Stimulated activated CD8-positive, alpha-beta memory T cell treated with anti-CD3 and anti-CD28 coated beads, Interleukin-2, amount 100 ng/mL, for 48 hours (primary cell): ENCODE measurements at regions not wholly inside any gene's neighbourhood (a gene's known extent, or its start where the extent isn't known, plus 50 kb on each side); places are given as distances from the start of the nearest gene placed in this dataset.
"Not testable (repeated sequence)": the region's sequence is repeated elsewhere in the genome, so short reads cannot be mapped to it uniquely, and the experiment has no call there.

Experiments
- DNase-seq, 2 donors: peaks; one replicate each; pipeline ENCODE4 v3.0.0-alpha.2; 2020; ENCODE audit warnings: low read depth in 2 of 2

DNA sequence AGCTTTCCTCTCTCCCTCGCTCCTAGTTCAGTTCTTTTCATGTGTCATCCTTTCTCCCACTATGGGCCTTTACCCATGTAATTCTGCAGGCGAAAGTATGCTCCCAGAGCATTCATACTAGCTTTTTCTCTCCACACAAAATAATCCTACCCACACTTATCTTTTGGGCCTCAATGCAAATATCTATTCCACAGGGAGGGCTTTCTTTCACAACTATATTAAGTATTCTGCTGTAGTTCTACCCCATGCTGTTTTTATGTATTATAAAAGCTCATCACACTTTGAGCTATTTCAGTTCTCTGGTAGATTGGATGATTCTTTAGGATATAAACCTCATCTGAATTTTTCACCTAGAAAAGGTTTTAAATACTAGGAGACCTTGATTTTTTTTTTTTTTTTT, 774.6 kb upstream of the CRIM1 start:
- DNase-seq: no peak

DNA sequence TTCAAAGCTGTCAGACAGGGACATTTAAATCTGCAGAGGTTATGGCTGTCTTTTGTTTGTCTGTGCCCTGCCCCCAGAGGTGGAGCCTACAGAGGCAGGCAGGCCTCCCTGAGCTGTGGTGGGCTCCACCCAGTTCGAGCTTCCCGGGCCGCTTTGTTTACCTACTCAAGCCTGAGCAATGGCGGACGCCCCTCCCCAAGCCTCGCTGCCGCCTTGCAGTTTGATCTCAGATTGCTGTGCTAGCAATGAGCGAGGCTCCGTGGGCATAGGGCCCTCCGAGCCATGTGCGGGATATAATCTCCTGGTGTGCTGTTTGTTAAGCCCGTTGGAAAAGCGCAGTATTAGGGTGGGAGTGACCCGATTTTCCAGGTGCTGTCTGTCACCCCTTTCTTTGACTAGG, 787.0 kb upstream of the CRIM1 start:
- DNase-seq: not testable (repeated sequence)

DNA sequence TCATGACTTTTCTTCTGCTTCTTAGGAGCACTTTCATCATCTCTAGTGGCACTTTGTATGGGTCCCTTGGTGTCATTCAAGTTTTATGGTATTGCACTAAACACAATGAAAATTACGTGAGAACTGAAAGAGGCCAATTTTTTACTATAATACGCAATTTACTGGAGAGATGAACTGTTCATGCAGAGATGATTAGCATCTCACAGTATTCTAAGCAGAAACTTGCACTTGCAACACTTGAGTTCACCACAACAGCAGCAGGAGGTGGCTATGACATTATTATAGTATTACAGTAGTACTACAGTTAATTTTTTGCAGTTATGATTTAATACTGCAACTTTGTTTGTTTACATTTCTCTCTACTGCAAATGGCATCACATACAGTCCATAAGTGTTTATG, 793.1 kb upstream of the CRIM1 start:
- no peak for DNase-seq

DNA sequence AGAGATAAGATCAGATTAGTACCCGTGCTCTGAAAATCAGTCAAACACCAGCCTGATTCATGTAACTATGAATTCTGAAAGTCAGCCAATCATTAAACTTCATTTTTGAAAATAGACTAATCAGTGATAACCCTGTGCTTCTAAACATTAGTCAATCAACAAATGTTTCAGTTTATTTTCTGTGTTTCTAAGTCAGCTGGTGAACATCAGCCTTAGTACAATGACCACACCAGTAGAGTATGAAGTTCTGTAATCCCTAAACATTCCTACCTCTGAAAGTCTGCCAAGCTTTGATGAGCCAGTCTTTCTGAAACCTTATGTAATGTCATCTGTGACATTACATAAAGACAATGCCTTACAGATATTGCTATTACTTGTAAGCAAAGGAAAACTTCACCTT, 807.4 kb upstream of the CRIM1 start:
- no peak for DNase-seq

DNA sequence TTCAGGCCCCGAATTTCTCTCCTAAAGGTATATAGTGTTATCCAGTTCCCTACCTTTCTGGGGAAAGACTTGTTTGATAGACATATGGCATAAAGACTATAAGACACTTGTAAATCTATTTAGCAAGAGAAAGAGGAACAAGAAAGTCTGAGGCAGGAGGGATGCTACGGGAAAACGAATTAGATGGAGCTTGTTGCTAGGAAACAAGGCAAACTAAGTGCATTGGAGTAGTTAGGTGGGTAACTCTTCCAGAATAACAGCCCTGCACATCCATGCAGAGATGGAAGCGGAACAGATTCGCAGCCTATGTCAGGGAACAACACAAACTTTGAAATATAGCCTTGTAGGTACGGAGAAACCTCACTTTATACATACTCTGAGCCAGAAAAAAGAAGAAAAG, 810.3 kb upstream of the CRIM1 start:
- DNase-seq: no peak

DNA sequence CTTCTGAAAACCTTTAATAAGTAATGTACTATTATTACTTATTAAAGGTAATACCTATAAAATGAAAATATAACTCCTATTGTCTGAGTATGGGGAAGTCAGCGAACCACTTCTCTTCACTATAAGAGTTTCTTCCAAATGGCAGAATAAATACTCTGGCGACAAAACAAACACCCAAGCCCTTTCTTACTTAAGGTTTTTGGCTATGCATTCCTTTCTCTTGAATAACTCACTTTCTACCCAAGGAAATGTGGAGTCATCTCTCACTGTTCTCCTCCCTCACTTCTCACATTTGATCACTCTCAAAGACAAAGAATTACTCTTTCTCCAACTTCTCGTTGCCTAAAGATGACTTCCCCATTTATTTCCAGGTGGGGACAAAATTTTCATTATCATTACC, 816.8 kb upstream of the CRIM1 start:
- no peak for DNase-seq

DNA sequence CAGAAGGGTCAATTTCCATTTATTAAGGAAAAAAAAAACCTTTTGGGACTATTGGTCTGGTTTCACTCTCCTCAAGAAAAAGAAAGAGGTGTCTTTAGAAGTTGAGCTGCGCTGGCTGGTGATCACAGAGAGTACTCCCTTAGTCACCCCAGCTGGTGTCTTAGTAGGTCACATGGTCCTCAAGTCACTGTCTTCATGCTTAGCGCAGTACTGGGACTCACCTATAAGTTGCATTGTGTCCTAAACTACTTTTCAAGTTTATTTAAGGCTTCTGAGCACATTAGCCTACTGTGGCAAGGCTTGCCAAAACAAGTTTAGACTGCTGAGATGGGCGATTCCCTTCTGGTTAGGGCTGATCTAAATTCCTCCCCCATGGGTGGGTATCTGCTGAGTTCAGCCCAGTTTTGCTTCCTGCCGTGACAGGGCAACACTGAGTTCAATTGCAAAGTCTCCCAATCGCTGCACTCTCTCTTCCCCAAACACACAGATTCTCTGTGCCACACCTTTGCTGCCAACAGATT, 824.9 kb upstream of the CRIM1 start:
- DNase-seq: no peak

DNA sequence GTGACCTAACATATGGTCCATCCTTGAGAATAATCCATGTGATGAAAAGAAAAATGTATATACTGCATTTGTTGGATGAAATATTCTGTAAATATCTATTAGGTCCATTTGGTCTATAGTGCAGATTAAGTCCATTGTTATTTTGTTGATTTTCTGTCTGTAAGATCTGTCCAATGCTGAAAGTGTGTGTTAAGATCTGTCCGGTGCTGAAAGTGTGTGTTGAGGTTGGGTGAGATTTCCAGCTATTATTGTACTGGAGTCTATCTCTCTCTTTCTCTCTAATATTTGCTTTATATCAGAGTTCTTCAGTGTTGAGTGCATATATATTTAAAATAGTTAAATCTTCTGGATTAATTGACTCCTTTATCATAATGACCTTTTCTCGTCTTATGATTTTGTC, 828.8 kb upstream of the CRIM1 start:
- DNase-seq: no peak

DNA sequence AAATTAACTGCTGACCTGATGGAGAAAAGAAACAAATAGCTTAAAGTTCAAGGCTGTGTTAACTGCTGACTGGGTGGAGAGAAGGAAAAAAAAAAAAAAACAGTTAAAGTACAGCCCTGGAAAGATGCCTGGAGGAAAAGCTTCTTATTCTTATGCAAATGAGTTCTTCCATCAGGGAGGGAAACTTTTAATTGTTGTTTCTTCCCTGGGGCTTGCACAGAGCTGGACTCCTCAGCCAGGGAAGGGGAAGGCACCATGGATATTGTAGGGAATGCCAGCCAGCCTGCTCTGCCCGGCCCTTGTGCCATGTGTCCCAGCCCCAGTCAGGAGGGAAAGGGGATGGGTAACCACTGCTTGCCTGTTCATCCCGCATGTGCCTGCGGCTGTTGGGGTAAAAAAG, 833.1 kb upstream of the CRIM1 start:
- no peak for DNase-seq

DNA sequence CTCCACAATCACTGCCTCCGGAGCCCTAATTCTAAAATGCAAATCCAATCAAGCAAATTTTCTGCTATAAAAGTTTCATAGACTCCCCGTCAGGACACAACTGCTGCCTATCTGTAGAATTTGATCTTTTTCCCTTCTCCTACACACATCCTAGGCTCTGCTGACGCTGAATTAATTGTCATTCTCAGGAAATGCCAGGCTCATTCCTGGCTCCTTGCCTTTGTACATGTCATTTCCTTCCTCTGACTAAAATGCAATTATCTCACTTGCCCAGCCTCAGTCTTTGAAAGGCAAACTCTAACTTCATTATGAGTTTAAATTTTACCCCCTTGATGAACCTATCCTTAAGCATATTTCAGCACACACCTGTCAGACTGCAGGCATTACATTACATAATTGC, 844.9 kb upstream of the CRIM1 start:
- DNase-seq: no peak

DNA sequence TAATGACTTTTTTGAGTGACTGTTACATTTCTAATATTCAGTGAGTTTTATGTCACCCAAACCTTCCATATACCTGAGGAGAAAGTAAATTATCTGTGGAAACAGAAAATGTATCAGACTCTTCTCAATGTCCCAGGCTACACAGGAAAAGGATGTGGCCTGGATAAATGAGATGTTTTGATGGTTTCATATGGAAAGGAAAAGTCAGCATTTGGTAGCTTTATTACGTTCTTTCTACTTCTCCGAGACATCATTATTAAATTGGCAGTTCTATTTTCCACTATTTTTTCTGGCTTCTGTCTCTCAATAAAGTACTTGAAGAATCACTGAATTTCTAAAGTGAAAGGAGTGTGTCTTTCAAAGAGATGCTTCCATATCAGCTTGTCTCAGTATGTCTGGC, 847.0 kb upstream of the CRIM1 start:
- DNase-seq: no peak

DNA sequence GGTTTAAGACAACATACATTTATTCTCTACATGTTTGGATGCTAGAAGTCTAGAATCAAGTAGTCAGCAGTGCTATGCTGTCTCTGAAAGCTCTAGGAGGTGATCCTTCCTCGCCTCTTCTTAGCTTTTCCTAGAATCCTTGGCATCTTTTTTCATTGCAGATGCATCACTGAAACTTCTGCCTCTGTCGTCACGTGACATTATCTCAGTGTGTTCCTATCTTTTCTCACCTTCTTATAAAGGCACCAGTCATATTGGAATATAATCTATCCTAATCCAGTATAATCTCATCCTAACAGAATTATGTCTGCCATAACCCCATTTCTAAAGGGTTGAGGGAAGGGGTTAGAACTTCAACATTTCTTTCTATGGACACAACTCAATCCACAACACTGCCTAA, 851.2 kb upstream of the CRIM1 start:
- no peak for DNase-seq

DNA sequence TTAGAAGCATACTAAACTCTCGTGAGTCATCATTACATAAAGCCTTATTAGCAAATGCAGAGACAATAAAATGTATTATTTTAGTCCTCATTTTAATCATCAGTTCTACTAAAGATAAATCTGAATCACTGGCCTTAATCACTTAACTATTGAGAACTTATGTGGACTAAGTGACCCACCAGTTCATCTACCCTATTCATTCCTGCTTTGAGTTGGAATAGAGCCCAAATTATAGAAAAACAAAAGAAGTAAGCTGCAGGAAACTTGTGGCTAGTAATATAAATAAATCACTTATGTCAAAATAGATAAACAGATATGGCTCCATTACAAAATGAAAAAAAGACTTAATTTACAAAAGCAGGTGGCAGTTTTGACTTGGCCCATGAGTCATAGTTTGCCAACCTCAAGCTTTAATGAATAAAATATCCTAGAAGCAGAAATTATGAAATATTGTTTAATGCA, 851.8 kb upstream of the CRIM1 start:
- no peak for DNase-seq

DNA sequence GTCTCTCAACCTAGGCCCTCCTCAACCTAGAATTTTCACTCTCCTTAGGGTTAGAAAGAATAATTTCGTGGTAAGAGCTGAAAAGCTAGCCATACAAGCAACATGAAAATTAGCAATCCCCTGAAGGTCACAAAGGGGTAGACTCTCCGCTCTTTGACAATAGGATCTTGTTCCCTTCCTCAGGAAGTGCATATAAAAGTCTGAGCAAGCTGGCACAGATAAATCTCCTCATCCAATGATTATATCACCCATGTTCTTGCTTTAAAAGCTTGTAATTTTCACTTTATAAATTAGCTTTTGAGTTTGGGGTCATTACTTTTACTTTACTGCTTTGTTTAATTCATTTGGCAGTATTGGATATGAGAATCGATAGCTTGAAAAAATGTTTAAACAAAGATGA, 852.3 kb upstream of the CRIM1 start:
- no peak for DNase-seq

DNA sequence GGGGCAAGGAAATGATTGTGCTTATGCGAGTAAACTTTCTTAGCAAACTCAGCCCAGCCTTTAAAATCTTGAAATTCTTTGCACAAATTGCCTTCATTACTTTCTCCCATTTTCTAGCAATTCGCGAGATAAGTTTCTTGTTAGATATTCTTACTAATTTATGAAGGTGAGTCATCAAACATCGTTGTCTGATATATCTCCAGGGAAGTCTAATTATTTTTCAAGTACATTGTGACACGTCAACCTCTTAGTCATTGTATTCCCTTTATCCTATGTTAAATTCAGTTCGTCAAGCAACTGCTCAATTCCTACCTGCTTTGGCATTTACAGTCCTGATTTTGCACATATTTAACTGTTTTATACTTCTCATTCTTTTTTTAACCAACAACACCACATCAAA, 854.5 kb upstream of the CRIM1 start:
- DNase-seq: no peak

DNA sequence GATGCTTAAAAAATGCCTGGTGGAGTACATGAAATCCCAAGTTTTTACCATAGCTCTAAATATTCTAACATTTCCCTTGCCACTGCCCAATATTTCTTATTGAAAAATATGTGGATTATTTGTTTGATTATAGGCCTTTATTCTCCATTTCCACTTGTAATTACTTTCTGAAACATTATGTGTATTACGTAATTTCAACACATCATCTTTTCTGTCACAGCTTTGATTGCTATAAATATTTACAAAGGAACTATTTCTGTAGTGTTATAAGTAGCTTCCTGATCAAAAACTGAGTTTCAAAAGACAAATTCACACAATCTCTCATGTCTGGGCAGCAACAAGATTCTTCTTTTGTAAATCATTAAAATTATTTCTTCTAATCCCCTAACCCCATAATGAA, 859.6 kb upstream of the CRIM1 start:
- DNase-seq: no peak

DNA sequence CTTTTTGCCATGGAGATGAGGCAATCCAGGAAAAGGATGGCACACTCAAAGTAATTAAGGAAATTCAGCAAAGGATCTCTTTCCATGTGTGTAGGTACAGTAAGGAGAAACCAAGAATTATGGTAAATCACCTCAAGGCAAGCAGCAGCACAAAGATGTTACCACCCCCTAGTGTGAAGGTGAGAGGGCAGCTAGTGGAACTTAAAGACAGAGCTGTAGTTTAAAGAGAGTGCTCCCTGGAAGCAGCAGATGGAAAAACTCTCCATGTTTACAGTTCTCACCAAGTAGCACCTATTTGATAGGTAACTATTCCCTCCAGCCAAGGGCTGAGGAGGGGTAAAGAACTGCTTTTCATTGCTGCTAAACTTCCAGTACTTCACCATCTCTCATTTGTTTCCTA, 860.4 kb upstream of the CRIM1 start:
- no peak for DNase-seq

DNA sequence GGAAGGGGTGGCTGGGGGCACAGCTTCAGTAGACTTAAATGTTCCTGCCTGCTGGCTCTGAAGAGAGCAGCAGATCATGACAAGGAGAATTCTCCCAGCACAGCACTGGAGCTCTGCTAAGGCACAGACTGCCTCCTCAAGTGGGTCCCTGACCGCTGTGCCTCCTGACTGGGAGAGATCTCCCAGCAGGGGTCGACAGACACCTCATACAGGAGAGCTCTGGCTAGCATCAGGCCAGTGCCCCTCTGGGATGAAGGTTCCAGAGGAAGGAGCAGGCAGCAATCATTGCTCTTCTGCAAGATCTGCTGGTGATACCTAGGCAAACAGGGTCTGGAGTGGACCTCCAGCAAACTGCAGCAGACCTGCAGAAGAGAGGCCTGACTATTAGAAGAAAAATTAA, 877.5 kb upstream of the CRIM1 start:
- not testable (repeated sequence) for DNase-seq

DNA sequence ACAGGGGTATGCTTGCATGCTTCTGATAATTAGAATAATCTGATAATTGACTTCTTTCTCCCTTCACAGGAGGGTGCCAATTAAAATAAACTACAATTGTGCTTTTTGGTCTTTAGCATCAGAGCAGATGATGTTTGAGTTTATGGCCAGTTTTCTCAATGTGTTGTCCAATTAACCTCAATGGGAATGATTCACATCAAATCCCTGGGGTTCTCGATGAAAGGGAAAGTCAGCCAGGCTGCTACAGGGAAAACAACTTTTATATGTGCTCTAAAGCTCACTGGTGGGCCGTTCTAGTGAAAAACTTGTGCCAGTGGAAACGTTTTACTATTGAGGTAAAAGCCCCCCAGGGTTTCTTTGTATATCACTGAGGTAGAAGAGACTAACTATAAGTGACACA, 887.3 kb upstream of the CRIM1 start:
- no peak for DNase-seq

DNA sequence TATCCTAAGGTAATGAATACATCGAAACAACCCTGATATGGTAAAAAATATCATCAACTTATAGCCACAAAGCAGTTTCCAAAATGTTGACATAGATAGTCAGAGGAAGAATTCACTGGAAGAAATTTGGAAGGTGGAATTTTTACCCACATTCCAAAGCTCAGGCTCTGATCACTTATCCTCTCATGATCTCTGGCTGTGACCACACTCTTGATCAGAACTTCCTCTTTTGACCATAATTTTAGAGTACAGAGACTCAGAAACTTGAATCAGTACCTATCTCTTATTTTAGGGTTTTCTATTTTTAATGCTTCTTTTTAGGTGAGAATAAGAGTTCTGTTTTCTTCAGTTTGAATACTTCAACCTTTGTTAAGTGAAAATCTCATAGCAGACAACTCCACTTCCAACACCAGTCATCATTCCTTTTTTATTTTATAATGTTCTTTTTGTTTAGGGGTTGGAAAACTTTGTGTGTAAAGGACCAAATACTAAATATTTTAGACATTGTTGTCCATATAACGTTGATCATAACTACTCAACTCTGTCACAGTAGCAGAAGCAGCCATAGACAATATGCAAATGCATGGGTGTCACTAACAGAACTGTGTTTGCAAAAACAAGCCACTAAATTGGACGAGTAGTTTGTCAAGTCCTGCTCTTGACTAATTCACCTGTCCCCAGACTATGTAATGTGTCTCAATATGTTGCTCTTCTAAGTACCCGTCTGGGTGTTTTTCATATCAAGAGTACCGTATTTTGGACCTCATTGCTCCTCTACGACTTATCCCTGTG, 891.6 kb upstream of the CRIM1 start:
- DNase-seq: no peak

DNA sequence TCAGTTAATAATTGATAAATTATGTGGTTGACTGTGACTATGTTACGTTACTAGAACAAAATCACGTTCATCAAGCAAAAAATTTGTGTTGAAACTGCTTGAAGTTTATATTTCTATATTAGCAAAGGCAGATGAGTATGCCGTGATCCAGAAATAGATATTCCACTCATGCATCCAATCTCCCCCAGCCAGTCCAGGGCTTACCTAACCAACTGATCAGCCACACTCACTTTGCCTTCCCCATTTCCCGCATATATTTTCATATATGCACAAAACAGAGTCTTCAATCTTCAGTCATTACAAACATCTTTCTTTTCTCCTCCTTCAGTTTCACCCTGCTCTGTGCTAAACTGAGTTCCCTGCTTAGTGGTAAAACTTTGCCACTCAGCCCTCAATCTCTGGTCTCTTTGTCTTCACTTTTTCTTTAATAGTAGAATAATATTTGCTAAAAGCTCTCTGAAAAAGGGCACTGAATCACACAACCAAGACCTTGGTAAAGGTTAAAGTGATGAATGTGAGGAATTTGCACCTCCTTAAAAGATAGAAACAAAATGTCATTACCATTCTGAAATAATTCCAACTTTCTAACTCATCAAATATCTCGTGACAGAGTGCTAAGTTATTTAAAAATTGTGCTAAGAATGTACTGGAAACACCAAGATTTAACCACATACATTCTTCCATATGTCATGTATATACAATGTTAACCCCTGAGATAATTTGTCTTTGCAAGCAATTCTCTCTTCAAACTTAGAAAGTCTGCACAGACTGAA, 893.2 kb upstream of the CRIM1 start:
- no peak for DNase-seq

DNA sequence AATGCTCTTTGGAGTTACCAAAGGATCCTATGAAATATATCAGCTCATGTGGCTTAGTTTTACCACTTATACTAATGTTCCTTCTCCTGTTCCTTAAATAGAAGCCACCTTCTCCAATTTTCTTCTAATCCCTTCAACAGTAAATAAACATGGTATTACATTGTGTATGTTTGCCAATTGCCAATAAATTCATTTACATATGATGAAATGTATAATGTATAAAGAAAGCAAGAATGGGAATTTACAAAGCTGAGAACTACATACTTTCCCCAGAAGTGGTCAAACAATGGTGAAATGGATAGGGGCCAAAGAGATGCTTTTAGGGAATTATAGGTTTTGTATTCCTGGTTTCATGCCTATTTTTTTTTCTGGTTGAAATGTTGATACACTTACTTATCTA, 894.2 kb upstream of the CRIM1 start:
- DNase-seq: no peak

DNA sequence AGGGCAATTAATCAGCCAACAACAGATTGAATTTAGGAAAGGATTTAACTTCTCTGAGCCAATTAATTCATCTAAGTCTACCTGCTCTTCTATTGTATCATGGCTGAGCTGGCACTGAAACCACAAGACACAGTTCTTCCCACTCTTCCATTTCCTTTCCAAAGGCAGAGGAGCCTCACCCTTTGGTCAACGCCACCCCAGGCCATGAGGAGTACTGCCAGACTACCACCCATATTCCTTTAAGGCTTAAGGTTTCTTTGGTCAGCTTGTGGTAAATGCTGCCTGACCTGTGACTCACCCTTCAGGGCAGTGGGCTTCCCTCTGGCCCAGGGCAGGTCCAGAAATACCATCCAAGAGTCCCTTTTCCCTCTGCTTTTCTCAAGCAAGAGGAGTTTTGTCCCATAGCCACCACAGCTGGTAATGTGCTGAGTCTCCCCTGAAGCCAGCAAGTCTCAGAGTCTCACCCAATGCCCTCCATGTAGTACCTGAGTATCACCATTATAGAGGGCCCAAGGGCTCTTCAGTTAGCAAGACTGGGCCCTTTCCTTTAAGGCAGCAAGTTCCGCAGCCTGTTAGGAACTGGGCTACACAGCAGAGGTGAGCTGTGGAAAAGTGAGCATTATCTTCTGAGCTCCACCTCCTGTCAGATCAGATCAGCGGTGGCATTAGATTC, 900.5 kb upstream of the CRIM1 start:
- DNase-seq: no peak
